ENCODE measurements at regions not wholly inside any gene's neighbourhood (a gene's known extent, or its start where the extent isn't known, plus 50 kb on each side); places are given as distances from the start of the nearest gene placed in this dataset.

DNA sequence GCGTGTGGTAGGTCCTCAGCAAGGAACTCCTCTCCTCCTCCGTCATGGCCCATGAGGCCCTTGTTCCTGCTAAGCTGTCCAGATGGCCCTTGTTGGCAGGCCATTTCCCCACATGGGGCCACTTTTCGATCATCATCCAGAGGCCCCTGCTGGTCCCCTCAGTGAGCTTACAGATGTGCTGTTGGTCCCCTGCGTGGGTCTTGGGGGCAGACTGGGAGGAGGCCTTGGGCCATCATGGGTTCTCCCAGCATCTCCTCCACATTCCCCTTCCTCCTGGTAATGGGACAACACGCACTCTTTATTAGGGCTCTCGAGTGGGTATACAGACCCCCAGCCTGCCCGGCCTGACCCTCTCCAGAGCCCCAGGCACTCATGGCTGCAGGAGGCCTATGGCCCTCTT is 114.7 kb downstream of the BEGAIN start:
- ChIA-PET CTCF (ENCODE audit: partially characterized antibody) (interaction anchor here (4.2 kb wide), 1 partner anchor 11 kb away, joined by 20 read pairs; no protein-coding TSS in a partner anchor), POLR2A (ENCODE audit: partially characterized antibody) (no interaction called here)
- H3K27ac ChIP-seq (ENCODE audit: low read depth, low read length): no peak overlapping the region
- no peak overlapping the region for H2BK5ac ChIP-seq (ENCODE audit: low read depth, low read length)
- no peak for TF ChIP-seq SUZ12 (IDR thresholded peaks at IDR 0.05; ENCODE audit: low read length)
- 86% methylated on average over 7 of the region's 7 CpGs; no CpG with 5 or more reads in 1 of the 2 experiments for WGBS, 2 experiments (ENCODE audit: extremely low coverage in 1 of 2, insufficient coverage in 1 of 2, insufficient read length in 1 of 2, insufficient replicate concordance in 2 of 2, low coverage in 1 of 2, low lambda C conversion rate in 2 of 2, missing lambda C conversion rate in 1 of 2)
- no peaks in the 10 kb centered on the region for H3K79me1 ChIP-seq (ENCODE audit: low read depth, low read length)
- H2AK5ac ChIP-seq (ENCODE audit: low read depth, low read length): no peak overlapping the region
- H3K14ac ChIP-seq (ENCODE audit: insufficient read length): no peak overlapping the region
- no peak overlapping the region for H4K5ac ChIP-seq (ENCODE audit: insufficient read length, low read depth, low read length)
- H3K9ac ChIP-seq (replicated peaks in 1 of 4; ENCODE audit: extremely low read depth in 1 of 4, low read depth in 3 of 4, low read length in 3 of 4): no peak overlapping the region
- no peak overlapping the region for H3K23ac ChIP-seq (ENCODE audit: insufficient read length)
- H4K20me1 ChIP-seq (replicated peaks in 1 of 2; ENCODE audit: control insufficient read depth in 1 of 2, insufficient read depth in 2 of 2, low read length in 2 of 2): no peaks in the 10 kb centered on the region
- no peaks in the 10 kb centered on the region for H3K79me2 ChIP-seq (ENCODE audit: control insufficient read depth in 1 of 2, insufficient read depth in 2 of 2, low read length in 2 of 2)
- FAIRE-seq: no peak
- no peaks in the 10 kb centered on the region for H3K27me3 ChIP-seq (replicated peaks in 1 of 4; ENCODE audit: control insufficient read depth in 3 of 4, extremely low read depth in 1 of 4, insufficient read depth in 3 of 4, low read length in 3 of 4)
- H3K4me2 ChIP-seq (ENCODE audit: insufficient read depth in 1 of 2, low read depth in 2 of 2, low read length in 2 of 2): no peak overlapping the region
- H2BK20ac ChIP-seq (ENCODE audit: low read length): no peak overlapping the region
- H2BK120ac ChIP-seq (replicated peaks; ENCODE audit: low read depth, low read length): no peak overlapping the region
- H3K36me3 ChIP-seq (ENCODE audit: control insufficient read depth in 2 of 4, insufficient read depth in 4 of 4, low read length in 3 of 4): no peaks in the 10 kb centered on the region
- no peak overlapping the region for H2AFZ ChIP-seq (ENCODE audit: low read length)
- H4K8ac ChIP-seq (ENCODE audit: extremely low read depth, insufficient read depth, low read length): no peak overlapping the region
- H3K4me1 ChIP-seq (replicated peaks in 1 of 4; ENCODE audit: control insufficient read depth in 3 of 4, insufficient read depth in 4 of 4, low read length in 3 of 4): no peaks in the 10 kb centered on the region; a peak in 2 of 7 replicates
- no peak overlapping the region for H4K91ac ChIP-seq (replicated peaks; ENCODE audit: insufficient read length, low read length)
- H3K56ac ChIP-seq (replicated peaks; ENCODE audit: insufficient read length, low read depth, low read length): no peak overlapping the region
- DNase-seq (ENCODE audit: low read depth in 1 of 2, low spot score in 2 of 2): no peak
- H3K23me2 ChIP-seq (ENCODE audit: low read depth, low read length): no peaks in the 10 kb centered on the region
- no peak overlapping the region for H3K4ac ChIP-seq (replicated peaks; ENCODE audit: insufficient read length, low read depth, low read length)
- no peak overlapping the region for H3K18ac ChIP-seq (ENCODE audit: extremely low read depth, low read length)
- H2BK15ac ChIP-seq (ENCODE audit: low read length): no peak overlapping the region
- no peak overlapping the region for H3K4me3 ChIP-seq (ENCODE audit: extremely low read depth in 1 of 4, insufficient read depth in 2 of 4, low read depth in 3 of 4, low read length in 4 of 4)
- H3K9me3 ChIP-seq (ENCODE audit: insufficient read depth in 2 of 2, low read depth in 1 of 2, low read length in 1 of 2): no peaks in the 10 kb centered on the region
- no peak overlapping the region for H2BK12ac ChIP-seq (ENCODE audit: low read depth, low read length)

All from H1 (cell line).